GM12878 (cell line): ENCODE measurements at regions not wholly inside any gene's neighbourhood (a gene's known extent, or its start where the extent isn't known, plus 50 kb on each side); places are given as distances from the start of the nearest gene placed in this dataset.

ENCODE experiments used
- ATAC-seq: fragments of 200-7000 bp; cut with Tn5 transposase; 3 replicates; pipeline ENCODE4 v1.9.1; 2020; ENCODE audit warnings: mild to moderate bottlenecking, moderate library complexity
- BruUV-seq: library from RNA; stranded (reverse); fragments of 400-500 nt; replicated peaks from 2 replicates; lab custom pipeline; 2021; lab: Mats Ljungman, UMichigan
- CTCF ChIA-PET: fragments of 300-600 bp; sonication (Branson Sonifier 250); formaldehyde crosslinking; extraction: SDS; loops from one replicate; lab custom pipeline; 2021; ENCODE audit warnings: inconsistent platforms; lab: Yijun Ruan, JAX
- POLR2A ChIA-PET: fragments of 350-600 bp; formaldehyde crosslinking; extraction: SDS; loops from one replicate; lab custom pipeline; 2021; ENCODE audit warnings: inconsistent platforms; lab: Charles Lee
- RAD21 ChIA-PET: fragments of 300-600 bp; sonication (Branson Sonifier 250); formaldehyde crosslinking; loops from one replicate; lab custom pipeline; 2023; ENCODE audit warnings: antibody characterized with exemption; ENCODE audit not compliant: unreplicated experiment; lab: Charles Lee
- SMC1A ChIA-PET: fragments of 300-600 bp; sonication (Branson Sonifier 250); formaldehyde crosslinking; loops from one replicate; lab custom pipeline; 2023; ENCODE audit not compliant: unreplicated experiment, uncharacterized antibody; lab: Charles Lee
- DNase-seq: peaks from one replicate; pipeline ENCODE4 v3.0.0-alpha.2; 2011; ENCODE audit warnings: low read depth, low spot score
- FAIRE-seq: peaks from 3 replicates; lab custom pipeline; 2011; peaks lifted over from hg19 to GRCh38; lab: Jason Lieb, UNC
- H2AFZ ChIP-seq: 2 replicates; pipeline ENCODE4 v1.6.0; 2011; ENCODE audit warnings: low read depth, low read length, control low read depth; ENCODE audit not compliant: control insufficient read depth
- H3K27ac ChIP-seq: 2 replicates; pipeline ENCODE4 v1.5.1; 2011; ENCODE audit warnings: control low read depth; ENCODE audit not compliant: control insufficient read depth, insufficient read depth
- H3K27me3 ChIP-seq, 2 experiments: replicated peaks in 1 of 2; 2 replicates each; pipeline versions ENCODE4 v1.6.0 to v1.6.1; 2011; ENCODE audit warnings: low read length in 1 of 2; ENCODE audit not compliant: control insufficient read depth in 2 of 2, insufficient read depth in 2 of 2
- H3K36me3 ChIP-seq, 2 experiments: 2 replicates each; pipeline ENCODE4 v1.5.1; 2011; ENCODE audit warnings: low read length in 1 of 2; ENCODE audit not compliant: control insufficient read depth in 2 of 2, insufficient read depth in 2 of 2
- H3K4me1 ChIP-seq: 2 replicates; pipeline ENCODE4 v1.6.1; 2011; ENCODE audit warnings: mild to moderate bottlenecking, low read length, moderate library complexity, mixed read lengths; ENCODE audit not compliant: control insufficient read depth, insufficient read depth
- H3K4me2 ChIP-seq: 2 replicates; pipeline ENCODE4 v1.6.0; 2011; ENCODE audit warnings: control low read depth; ENCODE audit not compliant: control insufficient read depth, insufficient read depth
- H3K4me3 ChIP-seq: fragments of 200-600 bp; sonication (generic); 2 replicates; pipeline ENCODE4 v1.5.1; 2016
- H3K79me2 ChIP-seq: 2 replicates; pipeline ENCODE4 v1.6.0; 2011; ENCODE audit warnings: low read length; ENCODE audit not compliant: control insufficient read depth, insufficient read depth
- H3K9ac ChIP-seq: 2 replicates; pipeline ENCODE4 v1.8.0; 2011; ENCODE audit warnings: low read length, control low read depth, mixed read lengths; ENCODE audit not compliant: control insufficient read depth, insufficient read depth
- H3K9me3 ChIP-seq: replicated peaks from 3 replicates; pipeline ENCODE4 v1.5.1; 2011; ENCODE audit warnings: mild to moderate bottlenecking, low read length; ENCODE audit not compliant: control insufficient read depth, insufficient read depth
- H4K20me1 ChIP-seq: 2 replicates; pipeline ENCODE4 v1.6.0; 2011; ENCODE audit not compliant: control insufficient read depth, insufficient read depth
- BHLHE40 ChIP-seq, 2 experiments: fragments of 450-650 bp in 1 of 2; IDR thresholded peaks; 2 replicates each; pipeline ENCODE4 v1.6.1; 2011 to 2017; ENCODE audit warnings: low read depth in 2 of 2, borderline replicate concordance in 1 of 2, improper control_type of control experiment in 1 of 2, low read length in 1 of 2, mild to moderate bottlenecking in 1 of 2
- IRF4 ChIP-seq: IDR thresholded peaks from 2 replicates; pipeline ENCODE4 v1.6.1; 2011; ENCODE audit warnings: low read depth, low read length
- PAX5 ChIP-seq: IDR thresholded peaks from 2 replicates; pipeline ENCODE4 v1.6.1; 2011; ENCODE audit warnings: low read depth, low read length, borderline replicate concordance
- PKNOX1 ChIP-seq: fragments of 450-650 bp; IDR thresholded peaks from 2 replicates; pipeline ENCODE4 v1.6.1; 2016; ENCODE audit warnings: mild to moderate bottlenecking
- PML ChIP-seq: IDR thresholded peaks from 2 replicates; pipeline ENCODE4 v1.6.1; 2012; ENCODE audit warnings: low read length, inconsistent platforms
- POU2F2 ChIP-seq: IDR thresholded peaks from 3 replicates; pipeline ENCODE4 v1.6.1; 2011; ENCODE audit warnings: low read depth, mild to moderate bottlenecking, low read length, borderline replicate concordance
- SPI1 ChIP-seq: IDR thresholded peaks from 2 replicates; pipeline ENCODE4 v1.6.1; 2011; ENCODE audit warnings: low read depth, mild to moderate bottlenecking, low read length, moderate library complexity, borderline replicate concordance; ENCODE audit not compliant: insufficient read depth
- TCF3 ChIP-seq: IDR thresholded peaks from 2 replicates; pipeline ENCODE4 v1.6.1; 2012; ENCODE audit warnings: low read depth, mild to moderate bottlenecking, low read length, borderline replicate concordance; ENCODE audit not compliant: insufficient read depth
- WGBS: methylation state at CpG from one replicate; pipeline ENCODE4 v1.1.6; 2016; ENCODE audit warnings: low lambda C conversion rate; ENCODE audit not compliant: insufficient replicate concordance, insufficient coverage; ENCODE audit errors: missing lambda C conversion rate; 5-methylcytosine and 5-hydroxymethylcytosine counted together
- in situ Hi-C: fragments of 300-500 bp; cut with MboI; formaldehyde crosslinking; loops from 9 replicates; pipeline ENCODE4 v1.14.3; 2018; ENCODE audit warnings: mixed read lengths
- intact Hi-C: fragments of 100-400 bp; cut with micrococcal nuclease; formaldehyde crosslinking; loops from one replicate; pipeline ENCODE4 v1.14.2; 2022; ENCODE audit not compliant: unreplicated experiment

- TF ChIP-seq PML: no peak
- TF ChIP-seq TCF3: 0 out of 2 replicates have a peak, but pooled peaks have one; percentile 23
- TF ChIP-seq PAX5: peak; percentile 19; the same call in 1 of the 2 replicates
- TF ChIP-seq POU2F2: peak; percentile 73; the same call in 1 of the 3 replicates
- 0 out of 4 replicates have a peak, but pooled peaks of 1 of the 2 experiments have one; percentile 18 for TF ChIP-seq BHLHE40 (IDR thresholded peaks at IDR 0.05; ENCODE audit: borderline replicate concordance in 1 of 2, low read depth in 2 of 2, low read length in 1 of 2)
- peak; percentile 19; the same call in 1 of the 2 replicates for TF ChIP-seq SPI1
- TF ChIP-seq PKNOX1: peak; percentile 18; the same call in 1 of the 2 replicates
- no peak for TF ChIP-seq IRF4
- no peak for FAIRE-seq
Measured at GRCh38 chr9:96156171-96156974, 145.6 kb downstream of the HSD17B3 start.

More at GRCh38 chr9:96156171-96156974, 145.6 kb downstream of the HSD17B3 start:
- intact Hi-C loops (no loop called here), in situ Hi-C loops (no loop called here)
- no peaks in the 10 kb centered on the region for H3K36me3 ChIP-seq
- H3K4me1 ChIP-seq: peaks cover 14% of the 10 kb centered on the region
- ATAC-seq (peak; percentile 71), DNase-seq (no peak)
- POLR2A ChIA-PET: no interaction called here
- no peak overlapping the region for H3K9ac ChIP-seq
- SMC1A ChIA-PET: interaction anchor here (0.7 to 1.5 kb wide), 3 partner anchors 7 to 19 kb away, joined by 3 to 4 read pairs (median 4); no protein-coding TSS in a partner anchor
- WGBS: 29% methylated on average over 10 of the region's 10 CpGs
- H3K9me3 ChIP-seq: no peaks in the 10 kb centered on the region; the same call in 2 of the 3 replicates
- H3K27me3 ChIP-seq: no peaks in the 10 kb centered on the region
- BruUV-seq: no TSS peak
- peak overlapping the region; percentile 29; the same call in 1 of the 2 replicates for H2AFZ ChIP-seq
- H4K20me1 ChIP-seq: no peaks in the 10 kb centered on the region
- no peak overlapping the region for H3K27ac ChIP-seq
- H3K79me2 ChIP-seq: no peaks in the 10 kb centered on the region
- H3K4me3 ChIP-seq: no peak overlapping the region
- RAD21 ChIA-PET: interaction anchor here (0.8 kb wide), 1 partner anchor 19 kb away, joined by 3 read pairs; no protein-coding TSS in a partner anchor
- H3K4me2 ChIP-seq: 0 out of 2 replicates have a peak overlapping the region, but pooled peaks have one; percentile 55
- CTCF ChIA-PET: interaction anchor here (1.0 kb wide), 1 partner anchor 61 kb away, joined by 4 read pairs; no protein-coding TSS in a partner anchor
